GM21367 (cell line): ENCODE measurements at regions not wholly inside any gene's neighbourhood (a gene's known extent, or its start where the extent isn't known, plus 50 kb on each side); places are given as distances from the start of the nearest gene placed in this dataset.
"Not testable (repeated sequence)": the region's sequence is repeated elsewhere in the genome, so short reads cannot be mapped to it uniquely, and the experiment has no call there.

ENCODE experiments used
- ATAC-seq: cut with Tn5 transposase; IDR thresholded peaks from one replicate; pipeline ENCODE4 v1.9.1; 2021; ENCODE audit not compliant: unreplicated experiment

DNA sequence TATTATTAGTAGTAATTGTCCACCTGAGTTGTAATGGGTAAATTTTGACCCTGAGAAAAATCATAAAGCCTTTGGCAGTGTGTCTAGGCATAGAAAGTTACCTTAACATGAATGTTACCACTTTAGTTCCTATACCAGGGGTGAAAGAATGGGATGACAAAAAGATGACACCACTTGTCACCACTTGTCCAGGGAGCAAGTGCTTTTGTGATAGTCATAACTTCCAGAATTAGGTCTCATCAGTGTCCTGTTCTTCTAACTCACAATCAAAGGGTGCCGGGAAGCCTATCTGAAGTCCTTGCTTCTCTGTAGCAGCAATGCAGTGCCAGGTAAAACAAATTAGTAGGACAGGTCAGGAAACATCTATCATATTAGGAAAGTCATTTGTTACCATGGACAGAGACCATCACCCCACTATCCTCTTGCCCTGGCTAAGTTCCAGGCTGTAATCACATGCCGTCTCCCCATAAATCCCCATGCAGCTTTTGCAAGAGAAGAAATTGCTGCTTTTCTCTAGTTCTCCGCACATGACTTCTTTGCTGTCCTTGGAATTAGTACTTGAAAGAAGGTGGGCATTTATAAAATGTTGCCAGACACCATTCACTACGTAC is 156.5 kb upstream of the SGCD start:
- ATAC-seq = no peak

DNA sequence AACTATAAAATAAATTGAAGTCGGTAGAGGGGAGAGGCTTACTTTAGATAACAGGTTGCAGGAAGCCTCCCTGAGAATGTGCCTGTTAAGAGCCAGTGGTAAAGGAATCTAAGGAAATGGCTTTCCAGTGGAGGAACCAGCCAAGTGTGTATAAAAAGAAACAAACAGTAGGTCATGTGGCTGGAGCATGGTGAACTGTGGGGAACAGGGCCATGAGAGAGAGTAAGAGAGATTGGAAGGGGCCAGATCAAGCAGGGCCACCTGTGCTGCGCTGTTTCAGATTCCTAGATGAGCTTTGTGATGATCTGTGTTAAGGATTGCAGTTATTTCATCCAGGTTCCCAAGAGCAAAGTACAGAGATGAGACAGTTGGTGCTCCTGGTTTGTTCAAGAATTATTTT is 152.7 kb upstream of the SGCD start:
- ATAC-seq = no peak

DNA sequence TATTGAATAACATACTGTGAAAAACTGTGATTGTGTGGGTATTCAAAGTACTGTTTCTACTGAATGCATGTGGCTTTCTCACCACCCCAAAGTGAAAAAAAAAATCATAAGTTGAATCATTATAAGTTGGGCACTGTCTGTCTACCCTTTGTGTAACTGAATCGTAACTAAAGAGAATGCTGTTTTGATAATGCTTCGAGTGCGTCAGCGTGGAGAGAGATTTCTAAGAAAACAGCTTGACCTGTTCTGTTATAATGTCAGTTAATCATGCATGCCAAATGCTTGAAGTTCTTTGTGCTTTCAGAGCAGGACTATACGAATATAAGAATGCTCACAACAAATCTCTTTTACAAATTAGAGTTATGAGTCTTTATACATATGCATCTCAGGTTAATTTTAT is 148.8 kb upstream of the SGCD start:
- ATAC-seq = no peak

DNA sequence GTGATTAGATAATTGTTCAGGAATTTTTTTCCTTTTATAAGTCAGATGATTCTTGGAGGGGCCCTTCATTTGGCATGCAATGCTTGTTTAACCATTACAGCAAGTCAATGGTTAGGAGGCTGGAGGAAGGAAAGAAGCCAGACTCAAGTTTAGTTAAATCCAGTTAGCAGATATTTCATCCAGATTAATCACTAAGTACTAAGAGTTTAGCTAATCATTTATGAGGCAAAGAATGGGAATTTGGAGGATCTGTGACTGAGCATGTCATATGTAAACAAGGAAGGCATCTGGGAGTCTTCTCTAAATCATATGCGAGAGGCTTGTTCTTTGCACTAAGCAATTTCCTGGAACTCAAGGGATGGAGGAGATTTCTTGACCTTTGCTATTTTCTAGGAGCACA is 145.3 kb upstream of the SGCD start:
- no peak for ATAC-seq

DNA sequence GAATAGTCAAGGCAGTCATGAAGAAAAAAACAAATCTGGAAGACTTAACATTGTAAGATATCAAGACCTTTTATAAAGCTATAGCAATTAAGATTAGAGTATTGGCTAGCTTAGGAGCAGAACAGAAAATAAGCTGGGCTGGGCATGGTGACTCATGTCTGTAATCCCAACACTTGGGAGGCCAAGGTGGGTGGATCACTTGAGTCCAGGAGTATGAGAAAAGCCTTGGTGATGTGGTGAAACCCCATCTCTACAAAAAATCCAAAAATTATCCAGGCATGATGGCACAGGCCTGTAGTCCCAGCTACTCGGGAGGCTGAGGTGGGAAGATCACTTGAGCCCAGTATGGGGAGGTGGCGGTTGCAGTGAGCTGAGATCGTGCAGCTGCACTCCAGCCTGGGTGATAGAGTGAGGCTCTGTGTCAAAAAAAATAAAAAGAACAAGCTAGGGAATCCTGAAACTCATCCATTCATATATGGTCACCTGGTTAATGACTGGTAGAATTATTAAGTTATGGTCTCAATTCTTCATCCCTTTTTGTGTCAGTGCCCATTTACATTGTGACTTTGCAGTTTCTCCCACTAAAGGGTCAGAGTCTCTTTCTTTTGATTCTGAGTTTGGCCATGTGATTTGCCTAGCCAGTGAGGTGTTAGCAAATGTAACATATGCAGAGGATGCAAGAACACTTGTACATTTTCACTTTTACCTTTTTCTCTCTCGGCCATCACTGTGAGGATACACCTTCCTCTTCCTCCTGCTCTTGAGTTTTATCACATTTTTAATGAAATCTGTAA is 144.6 kb upstream of the SGCD start:
- ATAC-seq = no peak

DNA sequence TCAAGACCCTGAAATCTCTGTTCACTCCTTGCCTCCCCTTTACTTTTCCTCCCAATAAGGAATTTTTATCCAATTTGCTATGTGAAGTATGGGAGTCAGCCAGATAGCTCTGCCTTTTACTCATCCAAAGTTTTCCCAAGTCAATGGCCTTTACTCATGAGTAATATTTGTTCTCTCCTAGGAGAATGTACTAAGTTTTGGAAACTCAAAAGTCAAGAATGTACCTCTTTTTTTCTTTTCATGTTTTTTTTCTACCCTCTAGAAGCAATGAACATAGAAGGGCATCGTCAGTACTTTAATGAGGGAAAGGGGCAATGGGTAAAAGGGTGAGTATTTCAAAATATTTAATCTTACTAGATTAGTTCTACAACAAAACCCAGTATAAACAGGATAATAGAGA is 140.2 kb upstream of the SGCD start:
- no peak for ATAC-seq

DNA sequence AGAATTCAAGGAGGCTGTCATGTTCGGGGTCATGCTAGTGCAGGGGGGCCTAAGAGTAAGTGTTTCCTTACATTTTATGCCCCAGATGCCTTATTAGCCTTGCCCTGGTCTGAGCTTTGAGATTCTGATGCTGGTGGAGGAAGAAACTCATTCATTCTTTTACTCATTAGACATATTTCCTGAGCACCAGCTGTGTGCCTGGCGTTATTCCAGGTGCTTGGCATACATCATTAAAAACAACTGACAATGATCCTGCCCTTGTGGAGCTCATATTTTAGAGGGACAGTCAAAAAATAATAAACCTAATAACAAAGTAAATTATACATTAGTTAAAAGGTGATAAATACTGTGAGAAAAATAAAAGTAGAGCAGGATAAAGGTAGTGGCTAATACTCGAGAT is 138.9 kb upstream of the SGCD start:
- ATAC-seq = no peak

DNA sequence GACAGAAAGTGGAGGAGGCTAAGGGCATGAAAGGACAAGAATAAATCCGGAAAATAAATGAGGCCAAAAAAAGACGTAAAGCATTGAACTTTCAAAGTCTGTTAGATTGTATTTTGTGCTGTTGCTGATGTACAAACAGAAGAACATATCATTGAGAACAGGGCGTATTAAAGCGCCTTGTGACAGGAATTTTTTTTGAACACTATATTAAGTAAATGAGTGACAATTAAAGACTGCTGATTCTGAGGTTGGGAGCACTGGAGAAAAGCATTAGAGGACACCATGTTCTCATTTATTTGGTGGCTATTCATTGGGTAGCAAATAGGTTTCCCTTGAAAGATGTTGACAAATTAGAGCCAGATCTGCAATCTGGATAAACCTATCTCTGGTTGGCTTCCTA is 137.3 kb upstream of the SGCD start:
- ATAC-seq = no peak

DNA sequence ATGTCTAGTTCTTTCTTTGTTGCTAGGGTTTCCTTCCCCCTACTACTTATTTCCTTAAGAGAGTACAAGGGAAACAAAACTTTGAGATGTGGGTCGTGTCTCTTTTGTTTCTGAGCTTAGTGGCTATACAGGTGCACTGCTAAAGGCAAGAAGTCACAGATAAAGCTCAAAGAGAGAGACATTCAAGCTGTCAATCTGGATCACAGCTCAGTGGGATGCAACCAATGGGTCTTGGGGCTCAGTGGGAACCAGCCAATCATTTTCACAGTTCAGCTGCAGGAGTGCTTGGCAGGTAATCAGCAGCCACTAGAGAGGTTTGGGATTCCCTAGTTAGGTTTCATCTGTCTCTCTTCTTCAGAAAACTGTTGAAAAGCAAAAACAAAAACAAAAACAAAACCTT is 135.4 kb upstream of the SGCD start:
- ATAC-seq = no peak

DNA sequence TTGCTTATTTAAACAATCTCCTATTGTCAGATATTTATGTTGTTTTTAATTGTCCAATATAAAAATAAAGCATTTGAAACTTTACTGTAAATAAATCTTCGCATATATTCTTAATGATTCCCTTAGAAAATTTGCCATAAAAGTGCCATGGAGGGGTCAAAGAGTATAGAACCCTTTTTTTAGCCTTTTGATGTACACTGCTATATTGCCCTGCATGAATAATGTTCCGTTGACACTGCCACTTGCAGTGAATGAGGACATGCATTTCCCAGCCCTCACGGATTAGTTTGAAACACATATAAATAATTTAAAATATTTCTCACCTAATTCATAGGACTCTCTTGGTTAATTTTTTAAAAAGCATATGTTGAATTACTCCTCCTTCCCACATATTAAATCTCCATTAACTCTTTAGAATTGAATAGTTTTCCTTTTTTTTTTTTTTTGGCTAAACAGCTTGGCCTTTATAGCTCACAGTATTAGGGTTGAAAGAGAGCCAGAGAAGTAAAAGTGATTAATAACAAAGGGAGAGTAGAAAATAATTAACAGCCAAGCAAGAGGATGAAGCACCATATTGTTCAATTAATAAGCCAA is 129.8 kb upstream of the SGCD start:
- ATAC-seq = no peak

DNA sequence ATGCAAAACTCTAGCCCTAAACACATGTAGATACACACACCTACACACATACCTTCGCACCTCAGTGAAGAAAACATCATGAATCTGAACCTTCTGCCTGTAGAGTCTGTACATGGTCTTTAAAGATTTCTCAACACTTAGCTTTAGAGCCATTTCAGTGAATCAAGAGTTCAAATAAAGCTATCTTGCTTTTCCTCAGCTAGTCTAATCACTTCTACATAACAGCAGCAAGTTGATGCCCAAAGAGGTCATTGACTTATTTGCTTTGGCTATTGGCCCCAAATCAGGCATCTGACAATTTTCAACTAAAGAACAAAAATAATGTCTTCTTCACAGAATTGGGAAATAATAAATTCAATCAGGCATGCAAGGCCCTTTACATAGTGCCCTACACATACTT is 127.9 kb upstream of the SGCD start:
- ATAC-seq = no peak

DNA sequence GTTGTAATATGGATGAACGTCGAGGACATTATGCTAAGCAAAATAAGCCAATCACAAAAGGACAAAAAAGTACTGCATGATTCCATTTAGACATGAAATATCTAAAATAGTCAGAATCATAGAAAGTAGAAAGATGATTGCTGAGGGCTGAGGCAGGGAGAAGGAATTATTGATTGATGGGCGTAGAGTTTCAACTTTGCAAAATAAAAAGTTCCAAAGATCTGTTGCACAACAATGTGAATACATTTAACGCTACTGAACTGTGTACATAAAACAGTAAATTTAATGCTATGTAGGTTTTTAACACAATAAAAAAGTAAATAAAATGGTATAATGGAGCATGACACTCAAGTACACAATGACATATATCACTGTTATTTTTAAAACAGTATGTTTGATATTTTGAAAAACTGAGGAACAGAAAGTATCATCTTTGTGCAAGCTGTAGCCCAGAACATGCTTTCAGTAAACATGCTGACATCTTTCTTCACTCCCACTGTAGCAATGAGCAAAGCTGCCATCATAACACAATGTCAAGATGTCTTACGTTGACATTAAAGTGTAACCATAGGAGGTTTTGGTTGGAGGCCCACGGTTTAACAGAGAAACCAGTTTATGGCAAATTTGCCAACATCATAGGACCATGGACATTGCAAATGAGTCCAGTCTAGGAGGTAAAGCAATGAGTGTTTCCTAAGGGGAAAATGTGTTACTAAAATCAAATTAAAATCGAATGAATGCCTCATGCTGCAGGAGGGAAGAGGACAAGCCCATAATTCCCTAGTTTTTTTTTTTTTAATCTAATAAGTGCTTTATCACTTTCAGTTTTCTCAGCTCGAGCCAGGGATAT is 125.8 kb upstream of the SGCD start:
- no peak for ATAC-seq

DNA sequence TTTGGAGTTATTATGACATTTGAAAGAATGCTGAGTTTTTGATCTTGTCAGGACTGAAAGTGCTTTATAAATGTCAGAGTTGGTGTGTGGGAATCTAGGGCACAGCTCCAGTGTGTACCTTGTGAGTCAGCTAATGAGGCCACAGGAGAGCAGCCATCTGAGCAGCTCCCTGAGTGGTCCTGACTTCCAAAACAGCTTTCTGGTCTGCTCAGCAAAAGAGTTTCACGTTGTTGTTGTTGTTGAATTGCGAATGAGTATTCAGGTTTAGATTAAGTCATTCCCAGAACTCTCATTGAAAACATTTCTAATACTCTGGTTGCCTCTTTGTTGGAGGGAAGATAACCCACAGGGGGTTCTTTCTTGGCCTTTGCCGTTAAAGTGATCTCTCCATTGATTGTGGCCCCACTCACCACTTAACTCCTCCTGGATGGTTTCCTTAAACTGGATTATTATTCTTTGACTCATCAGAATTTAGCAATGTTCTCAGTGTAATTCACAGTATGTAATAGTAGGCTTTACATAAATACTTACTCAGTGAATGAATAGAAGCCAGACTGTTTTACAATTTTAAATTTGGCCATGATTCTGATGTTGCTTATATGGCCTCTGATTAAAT is 125.1 kb upstream of the SGCD start:
- ATAC-seq = no peak

DNA sequence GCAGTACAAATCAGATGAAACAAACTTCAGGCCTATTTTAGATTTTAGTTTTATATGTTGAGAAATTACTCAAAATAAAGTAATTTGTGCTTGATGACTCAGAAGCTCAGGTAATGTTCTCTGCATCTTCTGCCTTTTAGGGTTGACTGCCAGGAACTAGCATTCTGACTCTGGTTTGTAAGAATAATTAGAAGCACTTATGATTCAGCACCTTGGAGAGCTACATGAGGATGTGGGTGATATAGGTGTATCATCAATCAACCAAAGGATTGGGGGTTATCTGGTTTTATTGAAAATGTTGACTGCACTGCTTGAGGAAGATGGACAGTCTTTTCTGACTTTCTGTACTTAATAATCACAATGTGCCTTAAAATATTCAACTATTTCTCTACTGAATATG is 118.7 kb upstream of the SGCD start:
- no peak for ATAC-seq

DNA sequence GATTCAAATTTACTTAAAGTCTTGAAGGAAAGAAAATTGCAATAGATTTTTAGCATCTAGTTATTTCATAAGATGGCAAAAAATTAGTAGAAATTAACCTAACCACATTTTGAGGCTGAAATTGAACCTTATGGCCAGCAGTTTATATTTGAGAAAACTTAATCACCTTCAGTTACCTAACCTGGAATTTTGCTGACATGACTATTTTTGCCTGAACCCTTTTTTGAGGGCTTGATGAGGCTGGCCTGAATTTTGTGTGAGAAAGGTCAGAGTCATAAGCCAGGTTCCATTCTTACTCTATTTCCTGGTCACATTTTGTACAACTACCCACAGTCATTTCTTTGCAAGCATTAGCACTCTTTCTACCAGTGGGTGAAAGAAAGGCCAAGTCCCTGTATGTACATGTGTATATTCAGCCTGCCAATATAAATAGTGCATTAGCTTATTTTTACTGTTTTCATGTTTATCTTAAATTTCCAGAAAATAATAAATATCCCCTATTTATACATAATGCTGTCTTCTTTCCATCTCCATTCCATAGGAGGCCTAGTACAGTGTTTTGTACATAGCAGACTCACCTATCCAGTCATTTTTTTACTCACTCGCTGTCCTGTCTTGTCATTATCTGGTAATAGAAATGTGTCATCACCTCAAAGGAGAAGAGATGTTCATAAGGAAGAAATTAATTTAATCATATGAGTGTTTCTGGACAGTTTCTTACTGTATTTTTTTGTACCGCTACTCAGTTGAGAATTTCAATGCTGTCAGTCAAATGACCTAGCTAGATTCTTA is 108.4 kb upstream of the SGCD start:
- no peak for ATAC-seq

DNA sequence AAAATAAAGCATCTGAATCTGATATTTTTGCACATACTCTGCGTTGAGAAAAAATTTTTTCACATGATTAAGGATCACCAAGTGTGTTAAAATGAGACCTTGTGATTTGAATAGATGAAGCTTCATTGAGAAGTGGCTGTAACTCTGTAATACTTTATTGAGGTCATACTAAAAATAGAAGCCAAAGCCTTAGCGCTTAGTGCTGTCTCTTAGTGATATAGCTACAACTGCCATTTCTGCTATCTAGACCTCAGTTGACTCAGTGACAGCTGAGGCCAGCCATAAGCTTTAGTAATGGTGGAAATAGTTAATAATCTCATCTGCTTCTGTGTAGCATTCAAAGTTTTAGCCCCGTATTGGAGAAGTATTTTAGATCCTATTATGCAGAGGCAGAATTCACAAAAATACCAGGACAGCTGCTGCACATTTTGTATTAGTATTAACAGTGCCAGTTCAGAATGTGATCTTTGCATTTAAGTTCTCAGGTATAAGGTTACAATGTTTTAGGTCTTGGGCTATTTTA is 107.4 kb upstream of the SGCD start:
- no peak for ATAC-seq

DNA sequence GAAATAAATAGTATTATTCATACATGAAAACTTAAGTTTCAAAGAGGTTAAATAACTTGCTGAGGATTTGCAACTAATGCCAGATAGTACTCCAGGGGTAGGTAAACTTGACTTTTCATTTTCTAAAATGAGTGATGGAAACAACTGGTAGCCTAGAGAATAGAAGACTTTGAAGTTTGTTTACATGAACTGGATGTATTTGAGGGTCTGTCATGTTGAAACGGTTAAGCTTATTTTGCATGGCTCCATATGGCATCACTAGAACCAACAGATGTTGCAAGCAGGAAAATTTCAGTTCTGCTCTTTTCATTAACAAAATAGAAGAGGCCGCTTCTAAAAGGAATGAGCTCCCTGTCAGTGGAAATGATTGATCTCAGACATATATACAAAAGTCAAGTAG is 105.1 kb upstream of the SGCD start:
- no peak for ATAC-seq

DNA sequence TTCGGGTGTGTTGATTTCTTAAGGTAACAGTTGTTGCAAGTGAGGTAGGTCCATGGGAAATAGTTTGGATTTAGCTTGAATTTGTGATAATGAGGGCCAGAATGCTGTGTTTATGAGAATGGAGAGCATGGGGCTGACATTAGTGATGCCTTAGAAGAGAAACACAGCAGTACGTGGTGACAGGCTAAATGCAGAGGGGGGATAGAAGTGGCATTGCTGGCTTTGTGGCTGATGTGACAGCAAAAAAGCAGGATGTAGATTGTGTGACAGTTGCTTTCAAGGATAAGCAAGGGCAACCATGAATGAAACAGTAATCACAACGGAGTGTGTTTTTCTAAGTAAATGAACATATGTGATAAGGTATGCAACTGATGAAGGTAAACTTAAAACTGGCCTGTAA is 103.4 kb upstream of the SGCD start:
- no peak for ATAC-seq

DNA sequence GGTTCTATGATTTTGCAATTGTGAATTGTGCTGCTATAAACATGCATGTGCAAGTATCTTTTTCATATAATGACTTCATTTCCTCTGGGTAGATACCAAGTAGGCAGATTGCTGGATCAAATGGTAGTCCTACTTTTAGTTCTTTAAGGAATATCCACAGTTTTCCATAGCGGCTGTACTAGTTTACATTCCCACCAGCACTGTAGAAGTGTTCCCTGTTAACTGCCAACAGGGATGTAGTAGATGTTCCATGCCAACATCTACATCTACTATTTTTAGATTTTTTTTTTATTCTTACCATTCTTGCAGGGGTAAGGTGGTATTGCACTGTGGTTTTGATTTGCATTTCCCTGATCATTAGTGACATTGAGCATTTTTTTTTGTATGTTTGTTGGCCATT is 100.5 kb upstream of the SGCD start:
- not testable (repeated sequence) for ATAC-seq

DNA sequence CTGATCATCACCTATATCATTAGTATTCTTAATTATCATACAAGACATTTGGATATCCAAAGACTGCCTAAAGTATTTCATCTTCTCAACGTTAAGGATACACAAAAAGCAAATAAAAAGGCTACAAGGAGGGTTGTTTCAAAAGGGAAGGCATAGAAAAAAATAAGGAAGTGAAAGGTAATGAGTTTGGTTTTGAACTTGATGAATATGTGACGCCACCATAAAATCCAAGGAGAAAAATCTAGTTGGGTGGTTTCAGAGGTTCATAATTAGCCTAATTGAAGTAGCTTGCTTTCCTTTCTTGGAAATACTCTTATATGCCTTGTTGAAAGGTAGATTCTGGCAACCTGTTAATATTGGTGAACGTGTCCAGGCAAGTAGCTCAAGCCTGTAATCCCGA is 96.1 kb upstream of the SGCD start:
- ATAC-seq = no peak
